ENCODE measurements at regions not wholly inside any gene's neighbourhood (a gene's known extent, or its start where the extent isn't known, plus 50 kb on each side); places are given as distances from the start of the nearest gene placed in this dataset.
"Not testable (repeated sequence)": the region's sequence is repeated elsewhere in the genome, so short reads cannot be mapped to it uniquely, and the experiment has no call there.

DNA sequence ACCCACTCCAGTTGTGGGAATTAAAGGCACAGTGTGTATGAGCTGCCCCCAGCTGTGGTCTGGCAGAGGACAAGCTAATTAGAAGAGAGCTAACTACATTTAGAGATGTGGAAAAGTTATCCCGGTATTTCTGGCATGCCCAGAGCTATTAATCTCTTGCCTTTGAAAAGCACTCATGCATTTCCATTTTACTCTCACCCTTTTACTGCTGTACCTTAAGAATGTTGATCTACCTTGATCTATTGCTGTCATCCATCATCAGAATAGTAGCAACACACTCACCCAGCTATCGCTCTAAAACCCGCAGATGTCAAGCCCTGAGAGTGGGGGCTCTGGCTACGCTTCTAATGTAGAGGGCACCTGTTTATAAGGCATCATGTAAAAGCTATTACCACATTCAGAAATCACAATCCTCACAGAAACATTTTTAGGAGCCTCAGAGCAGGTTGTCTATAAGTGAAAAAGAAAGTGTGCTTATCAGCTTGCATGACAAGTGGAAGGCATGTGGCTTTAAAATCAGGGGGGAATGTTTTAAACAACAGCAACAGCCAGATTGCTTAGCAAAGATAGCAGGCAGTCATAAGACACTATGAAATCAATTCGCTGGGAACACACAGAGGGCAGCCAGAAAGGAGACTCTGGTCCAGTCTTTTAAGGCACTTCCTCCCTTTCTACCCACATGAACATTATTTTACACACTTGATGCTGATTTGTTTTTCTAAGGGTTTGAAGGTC, 224.2 kb upstream of the IRS2 start:
- no peak for DNase-seq (ENCODE audit: low read depth in 3 of 3)

- DNase-seq (ENCODE audit: low read depth in 3 of 3), result no peak
These were observed 222.4 kb upstream of the IRS2 start for GRCh38 chr13:110008816-110009215.

- no peak for DNase-seq (ENCODE audit: low read depth in 3 of 3)
These were observed 219.9 kb upstream of the IRS2 start for GRCh38 chr13:110006304-110006703.

- DNase-seq (ENCODE audit: low read depth in 3 of 3), result no peak
These were observed 219.2 kb upstream of the IRS2 start for GRCh38 chr13:110005563-110005962.

GRCh38 chr13:110004814-110005213, 218.4 kb upstream of the IRS2 start:
- DNase-seq (ENCODE audit: low read depth in 3 of 3), result no peak

GRCh38 chr13:110001670-110002275, 215.4 kb upstream of the IRS2 start:
- no peak for DNase-seq (ENCODE audit: low read depth in 3 of 3)

DNA sequence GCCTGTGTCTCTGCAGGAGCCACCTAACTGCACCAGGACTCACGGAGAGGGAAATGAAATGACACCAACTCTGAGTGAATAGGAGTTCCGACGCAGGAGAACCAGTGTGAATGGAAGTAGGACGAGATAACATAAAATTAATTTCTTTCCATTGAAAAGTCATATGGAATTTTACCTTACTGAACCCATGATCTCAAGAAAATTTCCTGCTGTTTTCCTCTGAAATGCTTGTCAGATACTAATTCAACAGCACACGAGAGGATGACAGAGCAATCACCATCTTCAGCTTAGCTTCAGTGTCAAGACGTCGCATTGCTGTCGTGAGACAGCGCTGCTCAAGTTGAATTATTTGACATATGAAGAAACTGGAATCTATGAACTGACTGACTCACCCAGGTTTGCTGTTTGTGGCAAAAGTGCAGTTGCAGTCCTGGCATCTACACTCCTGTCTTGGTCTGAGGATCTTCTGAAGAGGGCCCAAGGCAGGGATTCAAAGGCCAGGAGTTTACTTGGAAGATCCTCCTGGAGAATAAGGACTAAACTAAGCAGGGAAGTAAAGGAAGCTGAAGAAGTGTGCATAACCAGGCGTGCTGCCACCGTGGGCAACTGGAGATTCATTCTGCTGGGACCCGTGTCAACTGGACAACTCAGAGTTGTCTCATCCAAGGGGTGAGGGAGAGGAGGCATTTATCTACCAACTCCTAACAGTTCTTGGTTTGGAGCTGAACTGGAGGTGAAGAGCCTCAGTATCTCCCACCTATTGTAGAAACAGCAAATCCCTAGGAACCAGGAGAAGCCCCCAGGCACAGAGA, 214.4 kb upstream of the IRS2 start:
- no peak for DNase-seq (ENCODE audit: low read depth in 3 of 3)

DNA sequence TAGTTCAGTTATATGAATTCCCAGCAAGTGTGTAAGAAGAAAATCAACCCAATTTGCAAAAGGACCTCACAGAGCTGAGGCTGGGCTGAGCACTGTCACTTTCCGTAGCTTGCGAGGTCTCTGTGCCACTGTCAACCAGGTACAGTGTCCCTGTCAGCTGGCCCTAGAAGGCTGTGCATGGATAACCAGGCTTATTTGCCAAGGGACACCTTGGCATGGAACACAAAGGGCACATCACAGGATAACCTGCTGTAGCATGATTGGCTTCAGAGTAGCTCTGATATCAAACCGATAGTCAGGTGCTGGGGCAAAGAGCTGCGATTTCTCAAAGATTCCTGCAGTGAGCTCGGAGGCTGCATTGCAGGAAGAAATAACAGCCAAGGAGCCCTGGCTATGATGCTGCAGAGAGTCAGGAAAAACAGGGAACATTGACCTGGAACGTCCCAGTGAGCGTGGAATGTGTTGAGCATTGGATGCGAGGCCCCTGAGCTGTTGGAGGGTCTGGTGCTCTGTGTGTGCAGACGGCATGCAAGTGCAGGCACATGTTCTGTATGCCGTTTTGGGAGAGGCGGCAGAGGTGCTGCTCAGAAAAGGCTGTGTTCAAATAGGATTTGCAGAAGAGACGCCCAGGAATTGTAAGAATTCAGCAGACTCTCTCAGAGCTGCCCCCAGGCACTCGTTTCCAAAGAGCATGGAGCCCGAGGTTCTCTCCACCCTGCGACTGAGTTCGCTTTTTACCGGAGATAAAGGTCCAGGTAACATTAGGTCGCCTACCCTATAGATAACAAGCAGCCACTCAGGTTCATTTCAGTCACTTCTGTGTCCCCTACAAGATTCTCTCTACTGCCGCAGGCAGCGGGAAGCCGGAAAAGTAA, 213.5 kb upstream of the IRS2 start:
- DNase-seq (ENCODE audit: low read depth in 3 of 3), result no peak

DNA sequence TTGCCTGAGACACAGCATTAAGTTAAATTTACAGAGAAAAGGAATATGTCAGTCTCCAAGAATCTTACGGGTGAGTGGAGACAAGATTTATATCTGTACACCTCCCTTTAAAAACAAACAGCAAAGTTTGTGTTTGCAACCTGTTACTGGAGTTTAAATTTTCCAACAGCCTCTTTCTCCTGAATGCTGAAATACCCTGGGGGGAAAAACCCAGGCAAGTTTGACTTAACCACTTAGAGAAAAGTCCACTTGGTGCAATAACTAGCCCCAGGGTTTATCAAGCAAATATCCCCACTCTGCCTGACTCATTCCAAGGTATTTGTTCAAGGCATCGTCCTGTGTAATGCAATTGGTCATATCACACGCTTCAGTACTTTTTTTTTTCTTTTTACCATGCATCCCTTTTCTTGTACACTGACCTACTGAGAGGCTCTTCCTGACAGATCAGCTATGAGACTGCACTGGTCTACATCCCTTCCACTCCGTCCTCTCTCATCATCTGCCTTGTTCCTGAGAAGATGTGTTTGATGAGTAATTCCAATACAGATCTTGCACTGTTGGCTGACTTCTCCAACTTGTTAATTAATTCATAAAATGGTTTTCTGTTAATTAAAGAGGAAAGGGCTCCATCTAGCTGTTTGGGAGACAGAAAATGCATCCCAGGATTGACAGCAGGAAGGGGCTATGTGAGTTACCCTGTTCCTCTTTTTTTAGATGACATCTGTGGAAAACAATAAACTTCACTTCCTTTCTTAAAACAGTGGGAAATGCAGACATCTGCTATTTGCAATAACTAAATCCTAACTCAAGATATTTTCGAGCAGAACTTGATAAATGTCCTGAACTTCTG, 212.5 kb upstream of the IRS2 start:
- no peak for DNase-seq (ENCODE audit: low read depth in 3 of 3)

GRCh38 chr13:109998037-109998436, 211.7 kb upstream of the IRS2 start:
- no peak for DNase-seq (ENCODE audit: low read depth in 3 of 3)

GRCh38 chr13:109997056-109997595, 210.7 kb upstream of the IRS2 start:
- DNase-seq (ENCODE audit: low read depth in 3 of 3), result not testable (repeated sequence)

GRCh38 chr13:109996404-109996960, 210.1 kb upstream of the IRS2 start:
- no peak for DNase-seq (ENCODE audit: low read depth in 3 of 3)

DNA sequence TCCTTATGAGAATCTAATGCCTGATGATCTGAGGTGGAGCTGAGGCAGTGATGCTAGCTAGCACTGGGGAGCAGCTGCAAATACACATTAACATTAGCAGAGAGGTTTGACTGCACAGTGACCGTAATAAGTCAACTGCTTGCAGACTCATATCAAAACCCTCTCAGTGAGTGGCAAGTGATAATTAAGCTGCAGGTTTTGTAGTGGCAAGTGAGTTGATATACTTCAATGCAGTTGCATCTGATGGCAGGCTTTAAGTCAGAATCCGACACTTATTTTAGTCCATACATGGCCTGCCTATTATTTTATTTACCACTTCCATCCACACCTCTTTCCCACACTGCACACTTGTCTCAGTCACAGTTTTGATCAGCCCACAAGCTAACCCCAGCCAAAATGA, 209.2 kb upstream of the IRS2 start:
- no peak for DNase-seq (ENCODE audit: low read depth in 3 of 3)

GRCh38 chr13:109990296-109990695, 203.9 kb upstream of the IRS2 start:
- no peak for DNase-seq (ENCODE audit: low read depth in 3 of 3)

DNA sequence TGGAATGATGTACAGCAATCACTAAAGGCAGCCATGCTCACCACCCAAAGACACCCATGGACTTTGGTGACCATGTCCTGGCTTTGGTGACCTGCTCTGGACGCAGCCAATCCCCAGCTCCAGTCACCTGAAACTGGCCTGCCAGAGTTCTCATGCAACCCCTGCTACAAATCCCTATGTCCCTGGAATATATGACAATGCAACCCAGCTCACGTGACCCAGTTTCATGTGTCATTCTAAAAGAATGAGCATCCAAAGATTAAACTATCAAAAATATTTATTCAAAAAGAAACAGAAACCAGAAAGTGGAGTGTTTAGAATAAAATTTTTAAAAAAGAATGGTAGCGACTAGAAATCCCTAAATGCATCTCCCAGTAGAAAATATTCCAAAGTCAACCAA, 203.3 kb upstream of the IRS2 start:
- DNase-seq (ENCODE audit: low read depth in 3 of 3), result no peak

GRCh38 chr13:109989155-109989554, 202.8 kb upstream of the IRS2 start:
- no peak for DNase-seq (ENCODE audit: low read depth in 3 of 3)

GRCh38 chr13:109986851-109987250, 200.5 kb upstream of the IRS2 start:
- DNase-seq (ENCODE audit: low read depth in 3 of 3), result no peak

DNA sequence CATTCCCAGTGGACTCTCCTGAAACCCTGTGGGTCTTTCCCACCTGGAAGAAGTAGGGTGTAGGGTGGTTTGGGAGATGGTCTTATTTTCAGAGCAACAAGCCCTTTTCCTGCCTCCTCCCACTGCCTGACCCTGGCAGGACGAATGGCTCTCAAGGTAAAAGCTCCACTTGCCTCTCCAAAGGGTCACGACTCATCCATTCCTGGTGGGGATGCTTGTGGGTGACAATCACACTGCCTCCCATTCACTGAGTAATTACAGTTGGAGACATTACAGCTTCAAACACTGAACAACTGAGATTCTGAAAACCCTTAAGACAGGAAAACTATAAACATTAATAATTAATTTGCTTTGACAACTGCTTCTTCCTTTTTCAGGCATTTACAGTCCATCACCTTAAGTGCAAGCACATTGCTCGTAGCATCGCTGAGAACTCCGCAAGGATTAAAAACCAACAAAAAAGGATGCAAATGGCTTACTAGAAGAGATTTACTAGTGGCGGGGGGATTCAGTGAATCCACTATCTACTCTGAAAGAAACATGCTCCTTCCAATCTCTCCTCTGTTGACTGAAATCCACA, 199.6 kb upstream of the IRS2 start:
- no peak for DNase-seq (ENCODE audit: low read depth in 3 of 3)

- no peak for DNase-seq (ENCODE audit: low read depth in 3 of 3)
These were observed 197.1 kb upstream of the IRS2 start for GRCh38 chr13:109983447-109983846.

GRCh38 chr13:109981000-109981399, 194.6 kb upstream of the IRS2 start:
- no peak for DNase-seq (ENCODE audit: low read depth in 3 of 3)
